Femur (tissue), 1 donor: ENCODE measurements at regions not wholly inside any gene's neighbourhood (a gene's known extent, or its start where the extent isn't known, plus 50 kb on each side); places are given as distances from the start of the nearest gene placed in this dataset.
A peak's percentile ranks its signal among the peaks of the same experiment; 100 is the strongest.

ENCODE experiments used
- DNase-seq: peaks from one replicate; pipeline ENCODE4 v3.0.0-alpha.2; 2017

GRCh38 chr5:93096561-93096960 is 484.5 kb downstream of the NR2F1-AS1 start:
- no peak for DNase-seq

GRCh38 chr5:93092349-93093105 is 488.5 kb downstream of the NR2F1-AS1 start:
- DNase-seq, result no peak

GRCh38 chr5:93090698-93091097 is 490.3 kb downstream of the NR2F1-AS1 start:
- DNase-seq, result no peak

- no peak for DNase-seq
These were observed 492.2 kb downstream of the NR2F1-AS1 start for GRCh38 chr5:93088592-93089389.

- no peak for DNase-seq
These were observed 493.7 kb downstream of the NR2F1-AS1 start for GRCh38 chr5:93087326-93087725.

GRCh38 chr5:93082981-93083380 is 498.0 kb downstream of the NR2F1-AS1 start:
- no peak for DNase-seq

GRCh38 chr5:93079046-93079445 is 502.0 kb downstream of the NR2F1-AS1 start:
- no peak for DNase-seq

- peak; percentile 73 for DNase-seq
These were observed 502.7 kb downstream of the NR2F1-AS1 start for GRCh38 chr5:93078082-93079038.

GRCh38 chr5:93076566-93076965 is 504.5 kb downstream of the NR2F1-AS1 start:
- DNase-seq, result no peak

- no peak for DNase-seq
These were observed 504.9 kb downstream of the NR2F1-AS1 start for GRCh38 chr5:93076096-93076495.

GRCh38 chr5:93073547-93073946 is 507.5 kb downstream of the NR2F1-AS1 start:
- DNase-seq, result no peak

- DNase-seq, result no peak
These were observed 508.1 kb downstream of the NR2F1-AS1 start for GRCh38 chr5:93072831-93073459.

GRCh38 chr5:93071710-93072109 is 509.3 kb downstream of the NR2F1-AS1 start:
- no peak for DNase-seq

- no peak for DNase-seq
These were observed 510.1 kb downstream of the NR2F1-AS1 start for GRCh38 chr5:93070938-93071337.

- DNase-seq, result no peak
These were observed 511.7 kb downstream of the NR2F1-AS1 start for GRCh38 chr5:93069276-93069675.

GRCh38 chr5:93062548-93062947 is 518.5 kb downstream of the NR2F1-AS1 start:
- no peak for DNase-seq

GRCh38 chr5:93058309-93058708 is 522.7 kb downstream of the NR2F1-AS1 start:
- DNase-seq, result no peak

- no peak for DNase-seq
These were observed 523.7 kb downstream of the NR2F1-AS1 start for GRCh38 chr5:93057311-93057710.

- DNase-seq, result no peak
These were observed 525.0 kb downstream of the NR2F1-AS1 start for GRCh38 chr5:93055971-93056370.

- no peak for DNase-seq
These were observed 525.5 kb downstream of the NR2F1-AS1 start for GRCh38 chr5:93055561-93055960.

GRCh38 chr5:93054424-93055163 is 526.4 kb downstream of the NR2F1-AS1 start:
- DNase-seq, result no peak

- no peak for DNase-seq
These were observed 527.2 kb downstream of the NR2F1-AS1 start for GRCh38 chr5:93053825-93054224.
